ENCODE measurements at regions not wholly inside any gene's neighbourhood (a gene's known extent, or its start where the extent isn't known, plus 50 kb on each side); places are given as distances from the start of the nearest gene placed in this dataset.

DNA sequence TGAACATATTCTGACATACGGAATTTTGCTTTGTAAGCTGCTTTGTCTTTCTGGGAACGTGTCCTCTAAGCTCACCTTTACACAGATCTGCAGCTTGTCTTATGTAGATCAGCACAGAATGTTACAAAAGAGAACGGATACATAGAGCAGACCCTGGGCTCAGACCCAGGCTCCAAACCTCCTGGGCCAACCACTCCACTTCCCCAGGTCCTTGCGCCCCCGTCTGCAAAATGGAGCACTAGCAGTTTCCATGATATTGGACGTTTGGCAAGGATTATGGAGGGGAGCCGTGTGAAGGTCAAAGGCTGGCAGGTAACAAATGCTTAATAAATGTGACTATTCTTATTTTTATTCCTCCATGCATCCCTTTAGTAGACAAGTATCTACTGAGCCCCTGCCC is 358.4 kb downstream of the CTTN start:
- intact Hi-C loops (cut with DNase I): no loop called here
- no peak for DNase-seq (ENCODE audit: low spot score)

DNA sequence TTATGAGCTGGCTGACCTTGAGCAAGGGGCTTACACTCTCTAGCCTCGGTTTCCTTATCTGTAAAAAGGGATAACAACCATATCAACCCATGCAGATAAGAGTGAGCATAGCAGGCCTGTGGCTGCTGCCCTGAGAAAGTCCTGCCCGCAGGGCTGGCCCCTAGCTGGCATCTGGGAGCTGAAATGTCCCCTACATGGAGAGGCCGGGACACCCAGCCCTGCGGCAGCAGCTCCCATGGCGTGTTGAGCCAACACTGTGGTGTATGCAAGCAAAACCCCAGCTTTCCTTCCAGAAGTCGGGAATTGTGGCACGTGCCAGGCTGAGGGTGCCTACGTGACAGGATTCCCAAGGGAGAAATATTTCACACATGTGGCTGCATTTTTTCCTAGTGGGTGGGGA is 358.9 kb downstream of the CTTN start:
- intact Hi-C loops (cut with DNase I): no loop called here
- no peak for DNase-seq (ENCODE audit: low spot score)

DNA sequence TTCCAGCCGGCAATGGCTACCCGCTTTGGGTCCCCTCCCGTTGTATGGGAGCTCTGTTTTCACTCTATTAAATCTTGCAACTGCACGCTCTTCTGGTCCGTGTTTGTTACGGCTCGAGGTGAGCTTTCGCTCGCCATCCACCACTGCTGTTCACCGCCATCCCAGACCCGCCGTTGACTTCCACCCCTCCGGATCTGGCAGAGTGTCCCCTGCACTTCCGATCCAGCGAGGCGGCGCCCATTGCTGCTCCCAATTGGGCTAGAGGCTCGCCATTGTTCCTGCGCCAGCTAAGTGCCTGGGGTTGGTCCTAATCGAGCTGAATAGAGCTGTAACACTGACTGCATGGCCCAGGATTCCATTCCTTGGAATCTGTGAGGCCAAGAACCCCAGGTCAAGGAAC is 359.9 kb downstream of the CTTN start:
- intact Hi-C loops (cut with DNase I): no loop called here
- DNase-seq (ENCODE audit: low spot score): no peak

DNA sequence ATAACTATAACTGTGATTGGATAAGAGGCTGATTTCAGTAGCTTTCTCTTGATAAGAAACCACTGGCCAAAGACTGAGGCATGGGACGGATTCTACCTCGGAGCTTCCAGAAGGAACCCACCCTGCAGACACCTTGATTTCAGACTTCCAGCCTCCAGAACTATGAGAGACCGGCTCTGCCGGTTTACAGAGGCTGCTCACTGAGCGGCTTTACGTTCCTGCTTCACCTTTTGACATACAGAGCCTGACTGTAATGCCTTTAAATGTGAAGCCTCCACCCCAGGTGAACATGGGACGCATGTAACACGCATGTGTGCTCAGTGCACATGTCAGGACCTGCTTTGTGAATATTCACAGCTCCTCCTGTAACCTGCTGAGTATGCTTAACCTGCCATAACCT is 361.5 kb downstream of the CTTN start:
- intact Hi-C loops (cut with DNase I): no loop called here
- no peak for DNase-seq (ENCODE audit: low spot score)

DNA sequence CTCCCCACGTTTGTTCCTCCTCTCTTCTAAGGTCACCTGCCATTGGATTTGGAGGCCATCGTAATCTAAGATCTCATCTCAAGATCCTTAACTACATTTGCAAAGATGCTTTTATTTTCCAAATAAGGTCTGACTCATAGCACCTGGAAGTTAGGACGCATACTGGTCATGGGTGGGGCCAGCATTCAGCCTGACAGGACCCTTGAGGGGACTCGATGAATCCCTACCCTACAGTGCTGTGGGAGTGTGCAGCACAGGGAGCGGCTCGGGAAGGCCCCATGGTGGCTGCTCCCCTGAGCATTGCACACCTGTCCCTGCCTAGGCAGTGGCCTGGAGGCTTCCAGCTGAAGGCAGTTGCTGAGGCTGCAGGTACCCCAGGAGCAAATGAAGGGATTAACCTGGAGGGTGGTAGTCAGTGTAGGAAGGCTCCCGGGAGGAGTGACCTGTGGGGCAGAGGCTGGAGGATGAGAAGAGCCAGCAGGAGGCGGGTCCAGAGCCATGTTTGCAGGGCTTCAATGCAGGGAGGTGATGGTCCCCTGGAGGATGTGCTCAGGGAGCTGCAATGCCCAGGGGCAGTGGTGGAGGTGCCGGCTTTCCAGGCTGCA is 362.2 kb downstream of the CTTN start:
- no peak for DNase-seq (ENCODE audit: low spot score)

DNA sequence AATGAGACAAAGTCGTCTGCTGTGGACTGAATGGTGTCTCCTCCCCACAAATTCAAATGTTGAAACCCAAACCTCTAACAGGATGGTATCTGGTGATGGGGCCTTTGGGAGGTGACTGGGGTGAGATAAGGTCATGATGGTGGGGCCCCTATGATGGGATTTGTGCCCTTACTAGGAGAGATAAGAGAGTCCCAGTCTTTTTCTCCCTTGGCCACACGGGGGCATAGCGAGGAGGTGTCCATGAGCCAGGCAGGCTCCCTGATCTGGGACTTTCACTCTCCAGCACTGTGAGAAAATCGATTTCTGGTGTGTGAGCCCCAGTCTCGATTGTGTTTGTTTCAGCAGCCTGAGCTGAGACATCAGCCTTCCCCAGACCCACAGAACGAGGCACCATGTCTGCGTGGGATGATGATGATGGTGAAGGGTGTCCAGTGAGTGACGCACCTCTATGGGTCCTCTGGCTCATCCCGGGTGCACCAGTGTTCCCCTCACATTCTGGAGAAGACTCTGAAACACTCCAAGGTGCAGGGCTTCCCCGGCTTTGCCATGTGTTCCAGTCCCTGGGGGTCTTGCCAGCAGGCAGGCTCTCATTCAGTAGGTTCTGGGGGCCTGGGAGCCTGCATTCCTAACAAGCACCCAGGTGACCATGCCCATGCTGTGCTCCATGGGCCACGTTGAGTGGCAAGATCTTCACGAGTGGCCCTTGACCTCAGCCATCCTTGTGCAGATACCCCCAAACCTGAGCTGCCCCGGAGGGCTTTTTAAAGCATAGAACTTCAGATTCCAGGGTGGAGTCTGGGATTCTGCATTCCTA is 363.0 kb downstream of the CTTN start:
- no peak for DNase-seq (ENCODE audit: low spot score)

More for the DNA sequence above, 362.2 kb downstream of the CTTN start:
- intact Hi-C loops (cut with DNase I): no loop called here

DNA sequence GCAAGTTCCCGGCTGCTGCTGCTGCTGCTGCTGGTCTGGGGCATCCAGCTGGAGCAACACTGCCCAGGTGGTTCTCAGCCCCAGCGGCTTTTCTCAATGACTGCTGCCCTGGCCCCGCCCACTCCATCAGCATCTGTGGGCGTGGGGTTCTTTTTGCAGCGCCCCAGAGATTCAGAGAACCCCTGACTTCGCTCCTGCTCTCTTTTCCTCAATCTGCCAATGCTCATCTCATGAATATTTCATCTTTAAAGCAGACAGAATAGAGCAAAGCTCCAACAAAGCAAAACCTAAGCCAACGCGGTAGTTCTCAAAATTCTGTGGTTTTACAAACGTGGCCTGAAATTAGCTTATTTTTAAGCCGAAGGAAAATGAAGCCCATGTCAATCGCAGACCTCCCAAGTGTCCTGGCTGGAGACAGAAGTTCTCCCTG is 363.6 kb downstream of the CTTN start:
- no peak for DNase-seq (ENCODE audit: low spot score)
- intact Hi-C loops (cut with DNase I): no loop called here

More for the DNA sequence above, 363.0 kb downstream of the CTTN start:
- intact Hi-C loops (cut with DNase I): no loop called here

DNA sequence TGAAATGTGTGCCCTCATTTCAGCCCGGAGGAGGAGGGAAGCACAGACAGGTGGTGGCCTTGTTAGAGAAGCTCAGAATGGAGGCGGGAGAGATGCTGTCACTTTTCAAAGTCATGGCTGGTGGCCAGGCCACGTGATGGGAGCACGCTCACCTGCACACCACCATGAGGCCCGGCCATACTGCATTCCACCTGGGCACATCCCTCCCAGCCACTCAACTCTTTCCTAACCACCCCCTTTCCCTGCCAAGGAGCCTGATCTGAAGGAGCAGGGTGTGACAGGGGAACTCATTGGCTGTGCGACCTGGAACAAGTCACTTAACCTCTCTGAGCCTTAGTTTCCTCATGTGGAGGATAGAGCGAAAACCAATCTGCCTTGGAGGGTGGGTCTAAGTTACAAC is 364.5 kb downstream of the CTTN start:
- DNase-seq (ENCODE audit: low spot score): no peak
- intact Hi-C loops (cut with DNase I): no loop called here

DNA sequence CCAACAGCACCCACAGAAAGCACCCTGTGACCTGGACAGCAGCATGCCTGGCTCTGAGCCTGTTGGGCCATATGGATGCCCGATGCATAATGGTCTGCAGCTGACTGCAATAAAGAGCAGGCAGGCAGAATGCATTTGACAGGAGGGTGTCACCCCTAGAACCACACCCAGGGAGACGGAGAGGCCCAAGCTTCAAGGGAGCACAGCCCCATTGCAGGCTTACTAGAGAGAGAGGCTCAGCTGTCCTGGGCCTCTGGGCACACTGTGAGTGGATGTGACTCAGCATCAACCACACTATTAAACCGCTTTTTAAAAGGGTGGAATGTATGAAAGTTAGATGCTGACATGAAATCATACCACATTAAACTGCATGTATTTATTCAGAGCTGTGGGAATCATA is 365.3 kb downstream of the CTTN start:
- no peak for DNase-seq (ENCODE audit: low spot score)
- intact Hi-C loops (cut with DNase I): no loop called here

DNA sequence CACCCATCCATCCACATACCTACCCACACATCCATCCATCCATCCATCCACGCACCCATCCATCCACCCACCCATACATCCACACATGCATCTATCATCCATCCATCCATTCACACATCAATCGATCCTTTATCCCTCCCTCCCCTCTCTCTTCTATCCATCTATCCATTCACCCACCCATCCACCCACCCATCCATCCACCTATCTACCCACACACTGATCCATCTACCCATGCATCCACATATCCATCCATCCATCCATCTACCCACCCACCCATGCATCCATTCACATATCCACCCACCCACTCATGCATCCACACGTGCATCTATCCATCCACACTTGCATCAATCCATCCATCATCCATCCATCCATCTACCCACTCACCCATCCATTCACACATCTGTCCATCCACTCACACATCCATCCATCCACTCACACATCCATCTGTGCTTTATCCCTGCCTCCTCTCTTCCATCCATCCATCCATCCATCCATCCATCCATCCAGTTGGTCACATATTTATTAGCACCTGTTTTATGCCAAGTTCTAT is 366.1 kb downstream of the CTTN start:
- intact Hi-C loops (cut with DNase I): no loop called here

DNA sequence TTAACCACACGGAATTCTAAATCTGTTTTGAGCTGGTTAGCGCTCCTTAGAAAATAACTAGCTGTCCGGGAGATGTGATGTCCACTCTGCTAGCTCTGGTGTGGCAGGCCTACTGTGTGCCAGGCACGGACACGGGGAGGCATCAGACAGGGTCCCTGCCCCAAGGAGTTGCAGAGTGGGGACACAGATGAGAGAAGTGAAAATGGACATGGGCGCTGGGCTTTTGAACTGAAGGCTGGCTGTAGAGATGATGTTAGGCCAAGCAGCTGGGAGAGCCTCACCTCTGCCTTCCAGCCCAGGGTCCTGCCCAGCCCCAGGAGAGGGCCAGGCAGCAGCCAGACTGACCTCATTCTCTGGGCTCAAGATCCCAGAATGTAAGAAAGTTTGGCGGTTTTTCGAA is 368.6 kb downstream of the CTTN start:
- DNase-seq (ENCODE audit: low spot score): no peak
- intact Hi-C loops (cut with DNase I): no loop called here

More for the DNA sequence above, 366.1 kb downstream of the CTTN start:
- no peak for DNase-seq (ENCODE audit: low spot score)

DNA sequence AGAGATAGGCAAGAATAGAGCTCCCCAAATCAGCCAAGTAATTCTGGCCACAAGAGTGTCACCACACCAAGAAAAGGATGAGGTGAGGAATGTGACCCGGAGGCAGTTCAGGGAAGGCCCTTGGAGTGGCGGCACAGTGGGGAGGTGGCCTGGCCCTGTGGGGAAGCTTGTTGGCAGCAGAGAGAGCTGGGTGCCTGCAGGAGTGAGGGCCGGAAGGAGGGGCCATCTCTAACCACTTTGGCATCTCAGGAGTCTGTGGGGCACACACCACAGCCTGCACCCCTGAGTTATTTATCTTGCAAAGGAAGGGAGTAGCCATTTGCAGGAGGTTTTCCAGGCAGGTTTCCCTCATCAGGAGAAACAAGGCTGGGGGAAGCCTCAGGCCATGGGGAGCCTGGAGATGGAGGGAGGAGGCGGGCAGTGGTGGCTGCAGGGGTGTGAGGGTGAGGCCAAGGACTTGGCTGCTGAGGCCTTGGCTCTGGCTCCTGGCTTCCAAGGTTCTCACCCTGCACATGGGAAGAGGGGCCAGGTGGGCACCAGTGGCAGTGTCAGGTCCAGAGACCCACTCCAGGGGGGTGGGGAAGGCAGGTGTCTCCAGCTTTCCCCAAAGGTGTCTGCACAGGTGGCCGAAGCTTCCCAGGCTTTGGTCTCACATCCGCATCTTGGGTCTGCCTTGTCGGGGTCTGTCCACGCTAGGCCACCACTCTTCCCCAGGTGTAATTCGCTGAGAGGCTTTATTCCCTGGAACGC is 370.2 kb downstream of the CTTN start:
- intact Hi-C loops (cut with DNase I): no loop called here
- peak; percentile 68 for DNase-seq (ENCODE audit: low spot score)

DNA sequence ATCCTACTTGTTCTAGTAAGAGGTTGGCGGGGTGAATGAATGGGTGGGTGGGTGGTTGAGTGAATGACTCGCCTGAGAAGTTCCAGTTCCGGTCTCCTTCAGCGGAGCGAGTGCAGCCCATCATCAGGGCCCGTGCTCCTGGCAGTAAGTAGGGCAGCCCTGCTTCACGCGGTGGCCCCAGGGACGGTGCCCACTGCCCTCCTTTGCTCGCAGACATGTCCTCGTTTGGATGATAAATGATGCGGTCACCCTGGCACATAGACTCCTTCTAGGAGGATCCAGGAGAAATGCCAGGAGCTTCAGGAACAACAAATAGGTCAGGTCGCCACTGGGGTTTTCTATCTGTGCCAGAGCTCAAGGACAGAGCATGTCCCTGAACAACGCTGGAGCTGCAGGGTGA is 370.8 kb downstream of the CTTN start:
- intact Hi-C loops (cut with DNase I): no loop called here

DNA sequence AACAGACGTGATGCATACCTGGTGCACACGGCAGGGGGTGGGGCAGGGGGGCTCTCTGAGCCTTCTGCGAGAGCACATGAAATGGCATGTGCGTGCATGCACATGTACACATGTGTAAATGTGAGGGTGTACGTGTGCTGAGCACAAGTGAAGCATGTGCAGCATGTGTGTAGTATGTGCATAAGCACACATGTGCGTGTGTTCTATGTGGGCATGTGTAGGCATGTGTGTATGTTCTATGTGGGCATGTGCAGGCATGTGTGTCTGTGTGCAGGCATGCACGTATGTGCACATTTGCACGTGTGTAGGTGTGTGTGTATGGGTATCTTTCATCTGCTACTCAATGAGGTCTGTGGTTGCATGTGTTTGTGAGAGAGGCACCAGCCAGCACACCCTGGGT is 371.2 kb downstream of the CTTN start:
- intact Hi-C loops (cut with DNase I): no loop called here
- DNase-seq (ENCODE audit: low spot score): no peak

More for the DNA sequence above, 370.8 kb downstream of the CTTN start:
- DNase-seq (ENCODE audit: low spot score): peak; percentile 26

DNA sequence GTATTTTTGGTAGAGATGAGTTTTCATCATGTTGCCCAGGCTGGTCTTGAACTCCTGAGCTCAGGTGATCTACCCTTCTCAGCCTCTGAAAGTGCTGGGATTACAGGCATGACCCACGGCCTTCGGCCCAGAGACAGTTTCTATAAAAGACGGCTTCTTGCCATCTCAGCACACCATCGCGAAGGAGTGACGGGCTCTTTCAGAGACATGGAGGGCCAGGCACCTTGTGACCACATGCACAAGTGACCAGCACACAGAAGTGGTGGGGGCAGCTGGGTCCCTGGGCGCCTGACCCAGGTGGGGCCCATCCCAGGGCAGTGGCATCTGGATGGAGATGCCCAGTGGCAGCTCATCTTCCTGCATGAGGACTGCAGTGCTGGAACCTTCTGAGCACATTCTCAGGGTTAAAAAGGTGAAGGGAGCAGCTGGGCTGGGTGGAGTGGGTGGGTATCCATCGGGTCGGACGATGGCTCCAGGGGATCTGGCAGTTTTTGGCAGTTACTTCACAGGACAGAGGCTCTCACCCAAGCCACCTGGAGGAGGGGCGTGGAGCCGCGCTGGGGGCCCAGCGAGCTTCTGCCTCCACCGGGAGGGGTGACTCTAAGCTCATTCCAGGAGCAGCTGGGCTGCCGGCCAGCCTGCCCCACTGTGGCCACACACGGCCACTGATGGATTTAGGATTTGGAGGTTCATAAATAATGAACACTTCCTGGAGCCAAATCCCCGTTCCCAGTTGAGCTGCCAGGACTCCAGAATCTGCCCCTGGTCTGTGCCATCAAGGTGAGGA is 373.0 kb downstream of the CTTN start:
- no peak for DNase-seq (ENCODE audit: low spot score)
- intact Hi-C loops (cut with DNase I): no loop called here

DNA sequence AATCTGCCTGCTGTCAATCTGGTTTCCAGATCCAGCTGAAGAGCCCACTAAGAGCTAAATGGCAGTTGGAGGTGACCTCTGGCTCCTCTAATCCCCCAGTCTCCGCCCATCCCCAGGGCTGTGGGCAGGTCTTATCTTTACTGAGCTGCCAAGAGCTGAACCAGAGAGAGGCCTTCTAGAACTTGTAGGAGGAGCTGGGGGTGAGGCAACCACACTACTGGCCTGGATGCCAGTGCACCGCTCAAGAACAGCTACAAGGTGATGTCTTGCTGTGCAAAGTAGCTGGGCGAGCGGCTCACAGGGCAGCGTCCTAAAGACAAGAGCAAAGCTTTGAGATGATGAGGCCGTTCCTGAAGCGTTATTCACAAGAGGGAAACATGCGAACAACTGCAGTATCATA is 374.6 kb downstream of the CTTN start:
- intact Hi-C loops (cut with DNase I): no loop called here

DNA sequence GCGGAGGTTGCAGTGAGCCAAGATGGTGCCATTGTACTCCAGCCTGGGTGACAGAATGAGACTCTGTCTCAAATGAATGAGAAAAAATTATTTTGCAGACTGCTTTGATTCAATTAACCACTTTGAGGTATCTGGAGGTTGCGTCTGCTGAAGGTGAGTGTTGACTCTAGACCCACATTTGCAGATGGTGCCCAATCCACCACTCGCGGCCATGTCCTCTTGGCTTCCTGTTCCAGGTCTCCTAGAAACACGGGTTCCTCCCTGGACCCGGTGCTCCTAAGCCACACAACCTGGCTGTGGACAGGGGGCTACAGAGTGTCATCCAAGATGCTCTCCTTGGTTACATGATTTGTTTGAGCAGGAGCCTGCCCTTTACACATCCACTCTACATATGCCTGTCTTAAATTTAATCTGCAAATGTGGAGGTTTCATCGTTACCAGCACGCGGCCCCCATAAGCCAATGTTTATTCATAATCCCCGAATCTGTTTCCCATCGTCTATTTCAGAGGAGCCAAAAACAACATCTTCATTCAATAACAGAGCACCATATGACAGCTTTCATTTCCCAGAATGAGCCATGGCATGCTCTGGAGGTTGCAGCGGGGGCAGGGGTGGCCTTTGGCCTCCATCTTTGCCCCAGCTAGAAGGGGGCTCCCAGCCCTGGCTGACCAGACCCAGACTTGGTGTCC is 377.2 kb downstream of the CTTN start:
- intact Hi-C loops (cut with DNase I): no loop called here
- no peak for DNase-seq (ENCODE audit: low spot score)

More for the DNA sequence above, 374.6 kb downstream of the CTTN start:
- DNase-seq (ENCODE audit: low spot score): no peak

DNA sequence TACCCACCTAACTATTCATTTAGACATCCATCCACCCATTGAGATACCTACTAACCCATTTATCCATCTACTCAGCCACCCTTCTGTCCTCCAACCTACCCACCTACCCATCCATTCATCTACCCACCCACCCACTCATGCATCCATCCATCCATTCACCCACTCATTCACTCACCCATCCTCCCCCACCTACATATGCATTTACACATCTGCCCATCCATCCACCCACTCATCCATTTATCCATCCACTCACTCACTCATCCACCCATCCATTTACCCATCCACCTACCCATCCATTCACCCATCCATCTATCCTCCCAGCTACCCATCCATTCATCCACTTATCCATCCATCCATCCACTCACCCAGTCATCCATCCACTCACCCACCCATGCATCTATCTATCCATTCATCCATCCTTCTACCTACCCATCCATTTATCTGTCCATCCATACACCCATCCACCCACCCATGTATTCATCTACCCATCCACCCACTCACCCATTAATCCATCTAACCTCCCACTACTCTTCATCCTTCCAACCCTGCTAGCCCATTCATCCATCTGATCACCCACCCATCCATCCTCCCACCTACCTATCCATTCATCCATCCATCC is 378.7 kb downstream of the CTTN start:
- intact Hi-C loops (cut with DNase I): no loop called here
- no peak for DNase-seq (ENCODE audit: low spot score)

DNA sequence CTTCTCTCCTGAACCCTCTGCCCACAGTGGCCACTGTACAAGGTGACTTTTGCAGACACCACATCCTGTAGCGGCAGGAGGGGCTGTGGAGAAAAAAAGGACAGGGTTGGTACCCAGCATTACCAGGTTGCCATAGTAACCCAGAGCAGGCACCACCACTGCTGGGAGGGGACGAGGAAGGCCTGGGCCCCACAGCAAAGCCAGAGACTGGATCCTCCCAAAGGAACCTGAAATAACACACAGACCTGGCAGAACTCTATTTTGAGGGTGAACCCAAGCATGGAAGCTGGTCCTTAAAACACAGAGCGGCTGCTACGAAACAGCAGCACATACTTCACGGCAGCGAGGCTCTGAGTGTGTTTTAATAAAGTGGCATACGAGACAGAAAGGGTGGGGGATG is 380.6 kb downstream of the CTTN start:
- intact Hi-C loops (cut with DNase I): no loop called here
- no peak for DNase-seq (ENCODE audit: low spot score)
